ENCODE measurements at regions not wholly inside any gene's neighbourhood (a gene's known extent, or its start where the extent isn't known, plus 50 kb on each side); places are given as distances from the start of the nearest gene placed in this dataset.

DNA sequence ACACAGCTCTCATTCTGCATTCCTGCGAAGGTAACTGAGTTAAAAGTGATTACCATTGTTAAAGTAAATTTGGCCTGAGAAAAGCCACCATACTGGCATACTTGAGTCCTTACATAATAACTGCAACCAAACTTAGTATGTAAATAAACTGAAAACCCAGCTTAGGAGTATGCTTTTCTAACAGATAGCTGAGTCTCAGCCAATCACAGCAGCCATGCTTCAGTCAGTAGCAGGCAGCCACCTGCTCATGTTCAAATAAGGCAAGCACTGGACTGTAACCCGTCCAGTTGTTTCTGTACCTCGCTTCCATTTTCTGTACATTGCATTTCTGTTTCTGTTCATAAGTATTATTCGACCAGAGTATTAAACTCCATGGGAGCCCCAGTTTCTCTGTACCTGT is 58.6 kb downstream of the GCNT4 start:
- TF ChIP-seq, protein P1, sequence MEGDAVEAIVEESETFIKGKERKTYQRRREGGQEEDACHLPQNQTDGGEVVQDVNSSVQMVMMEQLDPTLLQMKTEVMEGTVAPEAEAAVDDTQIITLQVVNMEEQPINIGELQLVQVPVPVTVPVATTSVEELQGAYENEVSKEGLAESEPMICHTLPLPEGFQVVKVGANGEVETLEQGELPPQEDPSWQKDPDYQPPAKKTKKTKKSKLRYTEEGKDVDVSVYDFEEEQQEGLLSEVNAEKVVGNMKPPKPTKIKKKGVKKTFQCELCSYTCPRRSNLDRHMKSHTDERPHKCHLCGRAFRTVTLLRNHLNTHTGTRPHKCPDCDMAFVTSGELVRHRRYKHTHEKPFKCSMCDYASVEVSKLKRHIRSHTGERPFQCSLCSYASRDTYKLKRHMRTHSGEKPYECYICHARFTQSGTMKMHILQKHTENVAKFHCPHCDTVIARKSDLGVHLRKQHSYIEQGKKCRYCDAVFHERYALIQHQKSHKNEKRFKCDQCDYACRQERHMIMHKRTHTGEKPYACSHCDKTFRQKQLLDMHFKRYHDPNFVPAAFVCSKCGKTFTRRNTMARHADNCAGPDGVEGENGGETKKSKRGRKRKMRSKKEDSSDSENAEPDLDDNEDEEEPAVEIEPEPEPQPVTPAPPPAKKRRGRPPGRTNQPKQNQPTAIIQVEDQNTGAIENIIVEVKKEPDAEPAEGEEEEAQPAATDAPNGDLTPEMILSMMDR (IDR thresholded peaks at IDR 0.05 in 2 of 3, conservative IDR thresholded peaks at IDR 0.05 in 1 of 3; ENCODE audit: control insufficient read depth in 2 of 3, extremely low read depth in 1 of 3, insufficient read depth in 1 of 3, low read depth in 3 of 3, low read length in 3 of 3), result no peak
- TF ChIP-seq CREM (IDR thresholded peaks at IDR 0.05; ENCODE audit: low read depth) (no peak), POLR2A (IDR thresholded peaks at IDR 0.05; ENCODE audit: low read depth, low read length) (no peak)
